GM12892 (cell line): ENCODE measurements at regions not wholly inside any gene's neighbourhood (a gene's known extent, or its start where the extent isn't known, plus 50 kb on each side); places are given as distances from the start of the nearest gene placed in this dataset.

Experiments used
- POLR2A ChIP-seq: IDR thresholded peaks from 2 replicates; pipeline ENCODE4 v1.6.1; 2011; ENCODE audit warnings: low read depth, low read length, control low read depth
- POLR2AphosphoS5 ChIP-seq: IDR thresholded peaks from 2 replicates; pipeline ENCODE4 v1.6.1; 2011; ENCODE audit warnings: low read depth, low read length, control low read depth
- TAF1 ChIP-seq: IDR thresholded peaks from 2 replicates; pipeline ENCODE4 v1.6.1; 2011; ENCODE audit warnings: low read depth, mild to moderate bottlenecking, control low read depth, low read length, borderline replicate concordance

GRCh38 chr11:71355281-71355680 lies 92.9 kb downstream of the DHCR7 start:
- TF ChIP-seq POLR2A (no peak), POLR2AphosphoS5 (no peak), TAF1 (no peak)
